ENCODE measurements at regions not wholly inside any gene's neighbourhood (a gene's known extent, or its start where the extent isn't known, plus 50 kb on each side); places are given as distances from the start of the nearest gene placed in this dataset.

GRCh38 chr18:33831424-33831823, 253.4 kb downstream of the ASXL3 start:
- TF ChIP-seq CTCF (IDR thresholded peaks at IDR 0.05; ENCODE audit: low read depth, low read length) (no peak), EZH2phosphoT487 (IDR thresholded peaks at IDR 0.05; ENCODE audit: low read depth) (no peak)

All from OCI-LY3 (cell line).